Fibroblast of lung (primary cell): ENCODE measurements at regions not wholly inside any gene's neighbourhood (a gene's known extent, or its start where the extent isn't known, plus 50 kb on each side); places are given as distances from the start of the nearest gene placed in this dataset.

Experiments used
- CTCF ChIP-seq, 2 donors: IDR thresholded peaks in 1 of 2; conservative IDR thresholded peaks in 1 of 2; 1 replicate in 1 of 2; 2 replicates in 1 of 2; pipeline ENCODE4 v1.5.1; 2011 to 2012; ENCODE audit warnings: low read length in 2 of 2, control low read depth in 1 of 2, inconsistent platforms in 1 of 2, low read depth in 1 of 2, mild to moderate bottlenecking in 1 of 2
- EZH2 ChIP-seq: IDR thresholded peaks from 2 replicates; pipeline ENCODE4 v1.5.1; 2012; ENCODE audit warnings: low read length, control low read depth, mild to moderate bottlenecking; ENCODE audit errors: missing control alignments

GRCh38 chr13:61286148-61286745 lies 129.4 kb downstream of the PCDH20 start:
- TF ChIP-seq CTCF (conservative IDR thresholded peaks at IDR 0.05 in 1 of 2, IDR thresholded peaks at IDR 0.05 in 1 of 2; ENCODE audit: low read depth in 1 of 2, low read length in 2 of 2), result no peak
- no peak for TF ChIP-seq EZH2
